GM12878 (cell line): ENCODE measurements at regions not wholly inside any gene's neighbourhood (a gene's known extent, or its start where the extent isn't known, plus 50 kb on each side); places are given as distances from the start of the nearest gene placed in this dataset.

Source experiments
- ESRRA ChIP-seq: IDR thresholded peaks from 2 replicates; pipeline ENCODE4 v1.6.1; 2012; ENCODE audit warnings: mild to moderate bottlenecking, low read length, improper control_type of control experiment
- EZH2 ChIP-seq: IDR thresholded peaks from 2 replicates; pipeline ENCODE4 v1.6.1; 2012; ENCODE audit warnings: low read depth, mild to moderate bottlenecking, control low read depth, inconsistent platforms, low read length, borderline replicate concordance; ENCODE audit not compliant: control insufficient read depth
- HCFC1 ChIP-seq: fragments of 150-350 bp; IDR thresholded peaks from 2 replicates; pipeline ENCODE4 v1.6.1; 2014; ENCODE audit warnings: low read length
- POLR2A ChIP-seq: IDR thresholded peaks from 2 replicates; pipeline ENCODE4 v1.6.1; 2011; ENCODE audit warnings: low read depth, mild to moderate bottlenecking, low read length
- RAD21 ChIP-seq: IDR thresholded peaks from 2 replicates; pipeline ENCODE4 v1.6.1; 2011; ENCODE audit warnings: mild to moderate bottlenecking, low read depth, low read length, moderate library complexity; ENCODE audit not compliant: insufficient read depth
- SMAD5 ChIP-seq: IDR thresholded peaks from 2 replicates; pipeline ENCODE4 v1.6.1; 2016; ENCODE audit warnings: antibody characterized with exemption, low read depth
- TF ChIP-seq, protein P1 (sequence below), 3 experiments: IDR thresholded peaks in 2 of 3; conservative IDR thresholded peaks in 1 of 3; 2 replicates each; pipeline ENCODE4 v1.5.1; 2011; ENCODE audit warnings: low read depth in 3 of 3, low read length in 3 of 3, mild to moderate bottlenecking in 3 of 3, control low read depth in 2 of 3, moderate library complexity in 2 of 3, inconsistent platforms in 1 of 3, mixed read lengths in 1 of 3; ENCODE audit not compliant: control insufficient read depth in 2 of 3, insufficient read depth in 1 of 3; ENCODE audit errors: extremely low read depth in 1 of 3
- TF ChIP-seq, protein P2 (sequence below): IDR thresholded peaks from 2 replicates; pipeline ENCODE4 v1.6.1; 2012; ENCODE audit warnings: low read depth, low read length, improper control_type of control experiment
- TF ChIP-seq, protein P3 (sequence below): IDR thresholded peaks from 2 replicates; pipeline ENCODE4 v1.6.1; 2011; ENCODE audit warnings: borderline replicate concordance, low read depth, mild to moderate bottlenecking, moderate library complexity, mixed read lengths, low read length; ENCODE audit not compliant: insufficient read depth; ENCODE audit errors: extremely low read length

DNA sequence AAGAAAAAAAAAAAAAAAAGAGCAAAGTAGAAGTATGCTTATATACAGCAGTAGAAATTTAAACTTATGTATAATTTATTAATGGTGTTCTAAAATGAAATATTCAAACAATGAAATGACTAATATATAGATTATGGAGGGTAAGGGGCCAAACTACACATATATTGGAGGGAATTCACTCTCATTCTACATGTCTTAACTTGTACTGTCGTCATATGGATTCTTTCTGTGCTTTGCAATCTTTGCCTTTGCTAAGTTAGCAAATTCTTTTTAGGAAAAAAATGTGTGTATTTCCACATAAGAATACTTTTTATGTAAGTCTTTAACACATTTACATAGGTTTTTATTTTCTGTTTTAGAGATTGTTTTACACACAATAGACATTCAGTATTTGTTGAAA, 118.9 kb upstream of the MBNL1 start:
- TF ChIP-seq, protein P1, sequence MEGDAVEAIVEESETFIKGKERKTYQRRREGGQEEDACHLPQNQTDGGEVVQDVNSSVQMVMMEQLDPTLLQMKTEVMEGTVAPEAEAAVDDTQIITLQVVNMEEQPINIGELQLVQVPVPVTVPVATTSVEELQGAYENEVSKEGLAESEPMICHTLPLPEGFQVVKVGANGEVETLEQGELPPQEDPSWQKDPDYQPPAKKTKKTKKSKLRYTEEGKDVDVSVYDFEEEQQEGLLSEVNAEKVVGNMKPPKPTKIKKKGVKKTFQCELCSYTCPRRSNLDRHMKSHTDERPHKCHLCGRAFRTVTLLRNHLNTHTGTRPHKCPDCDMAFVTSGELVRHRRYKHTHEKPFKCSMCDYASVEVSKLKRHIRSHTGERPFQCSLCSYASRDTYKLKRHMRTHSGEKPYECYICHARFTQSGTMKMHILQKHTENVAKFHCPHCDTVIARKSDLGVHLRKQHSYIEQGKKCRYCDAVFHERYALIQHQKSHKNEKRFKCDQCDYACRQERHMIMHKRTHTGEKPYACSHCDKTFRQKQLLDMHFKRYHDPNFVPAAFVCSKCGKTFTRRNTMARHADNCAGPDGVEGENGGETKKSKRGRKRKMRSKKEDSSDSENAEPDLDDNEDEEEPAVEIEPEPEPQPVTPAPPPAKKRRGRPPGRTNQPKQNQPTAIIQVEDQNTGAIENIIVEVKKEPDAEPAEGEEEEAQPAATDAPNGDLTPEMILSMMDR (IDR thresholded peaks at IDR 0.05 in 2 of 3, conservative IDR thresholded peaks at IDR 0.05 in 1 of 3; ENCODE audit: control insufficient read depth in 2 of 3, extremely low read depth in 1 of 3, insufficient read depth in 1 of 3, low read depth in 3 of 3, low read length in 3 of 3), result no peak
- no peak for TF ChIP-seq HCFC1
- TF ChIP-seq SMAD5, result no peak
- TF ChIP-seq, protein P2, sequence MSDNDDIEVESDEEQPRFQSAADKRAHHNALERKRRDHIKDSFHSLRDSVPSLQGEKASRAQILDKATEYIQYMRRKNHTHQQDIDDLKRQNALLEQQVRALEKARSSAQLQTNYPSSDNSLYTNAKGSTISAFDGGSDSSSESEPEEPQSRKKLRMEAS, result no peak
- TF ChIP-seq EZH2, result no peak
- TF ChIP-seq, protein P3, sequence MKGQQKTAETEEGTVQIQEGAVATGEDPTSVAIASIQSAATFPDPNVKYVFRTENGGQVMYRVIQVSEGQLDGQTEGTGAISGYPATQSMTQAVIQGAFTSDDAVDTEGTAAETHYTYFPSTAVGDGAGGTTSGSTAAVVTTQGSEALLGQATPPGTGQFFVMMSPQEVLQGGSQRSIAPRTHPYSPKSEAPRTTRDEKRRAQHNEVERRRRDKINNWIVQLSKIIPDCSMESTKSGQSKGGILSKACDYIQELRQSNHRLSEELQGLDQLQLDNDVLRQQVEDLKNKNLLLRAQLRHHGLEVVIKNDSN, result no peak
- no peak for TF ChIP-seq POLR2A
- no peak for TF ChIP-seq ESRRA
- TF ChIP-seq RAD21, result no peak
